Activated T-cell treated with anti-CD3 and anti-CD28 coated beads, Interleukin-2, amount 50 U/mL, for 4 hours (primary cell): ENCODE measurements at regions not wholly inside any gene's neighbourhood (a gene's known extent, or its start where the extent isn't known, plus 50 kb on each side); places are given as distances from the start of the nearest gene placed in this dataset.
A peak's percentile ranks its signal among the peaks of the same experiment; 100 is the strongest.

Source experiments
- ATAC-seq, 2 donors: fragments of 200-7000 bp; cut with Tn5 transposase; one replicate each; pipeline ENCODE4 v1.10.0; 2021
- DNase-seq: peaks from one replicate; pipeline ENCODE4 v3.0.0-alpha.2; 2020
- H3K27me3 Mint-ChIP-seq: one replicate; pipeline ENCODE4 v1.8.0; 2021; ENCODE audit warnings: low read depth, mixed read lengths
- H3K36me3 Mint-ChIP-seq: one replicate; pipeline ENCODE4 v1.8.0; 2022; ENCODE audit warnings: mixed read lengths; ENCODE audit not compliant: insufficient read depth
- H3K4me1 Mint-ChIP-seq: one replicate; pipeline ENCODE4 v1.8.0; 2021; ENCODE audit warnings: low read depth, mixed read lengths
- H3K4me3 Mint-ChIP-seq: one replicate; pipeline ENCODE4 v1.8.0; 2021; ENCODE audit warnings: mild to moderate bottlenecking, moderate library complexity, mixed read lengths
- H3K9me3 Mint-ChIP-seq: one replicate; pipeline ENCODE4 v1.8.0; 2021; ENCODE audit warnings: mixed read lengths

GRCh38 chr4:123583043-123583442 is 186.4 kb downstream of the SPRY1 start:
- Mint-ChIP-seq H3K36me3 (no peaks in the 10 kb centered on the region), H3K4me1 (no peaks in the 10 kb centered on the region), H3K27me3 (no peaks in the 10 kb centered on the region), H3K4me3 (no peak overlapping the region), H3K9me3 (no peaks in the 10 kb centered on the region)
- no peak for DNase-seq
- ATAC-seq, result no peak

- no peaks in the 10 kb centered on the region for H3K27me3 Mint-ChIP-seq
- DNase-seq, result no peak
- no peak for ATAC-seq
- H3K36me3 Mint-ChIP-seq, result no peaks in the 10 kb centered on the region
- no peaks in the 10 kb centered on the region for H3K9me3 Mint-ChIP-seq
- no peaks in the 10 kb centered on the region for H3K4me1 Mint-ChIP-seq
- no peak overlapping the region for H3K4me3 Mint-ChIP-seq
Measured at GRCh38 chr4:123585111-123585510, 188.5 kb downstream of the SPRY1 start.

- DNase-seq (no peak), ATAC-seq (no peak)
- no peak overlapping the region for H3K4me3 Mint-ChIP-seq
- H3K36me3 Mint-ChIP-seq, result no peaks in the 10 kb centered on the region
- H3K9me3 Mint-ChIP-seq, result no peaks in the 10 kb centered on the region
- no peaks in the 10 kb centered on the region for H3K4me1 Mint-ChIP-seq
- no peaks in the 10 kb centered on the region for H3K27me3 Mint-ChIP-seq
Measured at GRCh38 chr4:123587983-123588494, 191.4 kb downstream of the SPRY1 start.

GRCh38 chr4:123588631-123589241 is 192.1 kb downstream of the SPRY1 start:
- no peaks in the 10 kb centered on the region for H3K27me3 Mint-ChIP-seq
- H3K36me3 Mint-ChIP-seq, result no peaks in the 10 kb centered on the region
- H3K4me1 Mint-ChIP-seq, result no peaks in the 10 kb centered on the region
- DNase-seq, result no peak
- no peak overlapping the region for H3K4me3 Mint-ChIP-seq
- ATAC-seq, result no peak
- no peaks in the 10 kb centered on the region for H3K9me3 Mint-ChIP-seq

- Mint-ChIP-seq H3K4me1 (no peaks in the 10 kb centered on the region), H3K36me3 (no peaks in the 10 kb centered on the region), H3K27me3 (no peaks in the 10 kb centered on the region), H3K9me3 (no peaks in the 10 kb centered on the region), H3K4me3 (no peak overlapping the region)
- no peak for DNase-seq
- no peak for ATAC-seq
Measured at GRCh38 chr4:123589301-123589700, 192.7 kb downstream of the SPRY1 start.

GRCh38 chr4:123591875-123592274 is 195.3 kb downstream of the SPRY1 start:
- Mint-ChIP-seq H3K9me3 (no peaks in the 10 kb centered on the region), H3K4me1 (no peaks in the 10 kb centered on the region), H3K4me3 (no peak overlapping the region), H3K36me3 (no peaks in the 10 kb centered on the region), H3K27me3 (no peaks in the 10 kb centered on the region)
- DNase-seq, result no peak
- no peak for ATAC-seq

- H3K27me3 Mint-ChIP-seq, result no peaks in the 10 kb centered on the region
- no peaks in the 10 kb centered on the region for H3K9me3 Mint-ChIP-seq
- H3K4me3 Mint-ChIP-seq, result no peak overlapping the region
- no peaks in the 10 kb centered on the region for H3K36me3 Mint-ChIP-seq
- H3K4me1 Mint-ChIP-seq, result no peaks in the 10 kb centered on the region
- ATAC-seq (no peak), DNase-seq (no peak)
Measured at GRCh38 chr4:123593655-123594054, 197.1 kb downstream of the SPRY1 start.

GRCh38 chr4:123596805-123597204 is 200.2 kb downstream of the SPRY1 start:
- no peaks in the 10 kb centered on the region for H3K36me3 Mint-ChIP-seq
- peaks cover 22% of the 10 kb centered on the region for H3K4me1 Mint-ChIP-seq
- no peak overlapping the region for H3K4me3 Mint-ChIP-seq
- H3K9me3 Mint-ChIP-seq, result no peaks in the 10 kb centered on the region
- DNase-seq (no peak), ATAC-seq (no peak)
- H3K27me3 Mint-ChIP-seq, result no peaks in the 10 kb centered on the region

- H3K4me1 Mint-ChIP-seq, result peaks cover 22% of the 10 kb centered on the region
- no peak overlapping the region for H3K4me3 Mint-ChIP-seq
- H3K27me3 Mint-ChIP-seq, result no peaks in the 10 kb centered on the region
- no peaks in the 10 kb centered on the region for H3K36me3 Mint-ChIP-seq
- DNase-seq (no peak), ATAC-seq (no peak)
- no peaks in the 10 kb centered on the region for H3K9me3 Mint-ChIP-seq
Measured at GRCh38 chr4:123597586-123597985, 201.0 kb downstream of the SPRY1 start.

- DNase-seq (no peak), ATAC-seq (no peak)
- H3K9me3 Mint-ChIP-seq, result no peaks in the 10 kb centered on the region
- no peaks in the 10 kb centered on the region for H3K27me3 Mint-ChIP-seq
- H3K4me3 Mint-ChIP-seq, result no peak overlapping the region
- peaks cover 22% of the 10 kb centered on the region for H3K4me1 Mint-ChIP-seq
- H3K36me3 Mint-ChIP-seq, result no peaks in the 10 kb centered on the region
Measured at GRCh38 chr4:123598331-123598730, 201.7 kb downstream of the SPRY1 start.

GRCh38 chr4:123599061-123599919 is 202.7 kb downstream of the SPRY1 start:
- H3K9me3 Mint-ChIP-seq, result no peaks in the 10 kb centered on the region
- no peak for ATAC-seq
- DNase-seq, result no peak
- no peak overlapping the region for H3K4me3 Mint-ChIP-seq
- no peaks in the 10 kb centered on the region for H3K27me3 Mint-ChIP-seq
- peaks cover 22% of the 10 kb centered on the region for H3K4me1 Mint-ChIP-seq
- no peaks in the 10 kb centered on the region for H3K36me3 Mint-ChIP-seq

GRCh38 chr4:123599920-123600810 is 203.6 kb downstream of the SPRY1 start:
- H3K27me3 Mint-ChIP-seq, result no peaks in the 10 kb centered on the region
- peaks cover 22% of the 10 kb centered on the region for H3K4me1 Mint-ChIP-seq
- no peak overlapping the region for H3K4me3 Mint-ChIP-seq
- H3K36me3 Mint-ChIP-seq, result no peaks in the 10 kb centered on the region
- H3K9me3 Mint-ChIP-seq, result no peaks in the 10 kb centered on the region
- ATAC-seq, result peak; percentile 73 to 86
- peak; percentile 40 for DNase-seq

- no peak overlapping the region for H3K4me3 Mint-ChIP-seq
- no peaks in the 10 kb centered on the region for H3K27me3 Mint-ChIP-seq
- no peak for ATAC-seq
- no peaks in the 10 kb centered on the region for H3K9me3 Mint-ChIP-seq
- H3K36me3 Mint-ChIP-seq, result no peaks in the 10 kb centered on the region
- H3K4me1 Mint-ChIP-seq, result peaks cover 23% of the 10 kb centered on the region
- DNase-seq, result no peak
Measured at GRCh38 chr4:123600987-123601904, 204.7 kb downstream of the SPRY1 start.
